ENCODE measurements at regions not wholly inside any gene's neighbourhood (a gene's known extent, or its start where the extent isn't known, plus 50 kb on each side); places are given as distances from the start of the nearest gene placed in this dataset.

- H2AFZ ChIP-seq (replicated peaks) = no peak overlapping the region
- H3K36me3 Mint-ChIP-seq = no peaks in the 10 kb centered on the region
- H3K4me3 Mint-ChIP-seq = no peak overlapping the region
- H3K9me3 Mint-ChIP-seq = no peaks in the 10 kb centered on the region
- H3K4me3 ChIP-seq = no peak overlapping the region
- H3K27ac Mint-ChIP-seq = no peak overlapping the region
- no peaks in the 10 kb centered on the region for H3K36me3 ChIP-seq
- H3F3A ChIP-seq (ENCODE audit: low read depth) = peaks cover 7% of the 10 kb centered on the region
- H3K27me3 Mint-ChIP-seq (ENCODE audit: insufficient read depth, low read depth) = peaks cover 4% of the 10 kb centered on the region
- H3K4me2 ChIP-seq = no peak overlapping the region
- H3K27me3 ChIP-seq = no peaks in the 10 kb centered on the region
- peaks cover 12% of the 10 kb centered on the region for H3K4me1 Mint-ChIP-seq
- H3K27ac ChIP-seq = no peak overlapping the region
- H3K9me3 ChIP-seq (ENCODE audit: low read depth) = no peaks in the 10 kb centered on the region
- TF ChIP-seq CTCF (IDR thresholded peaks at IDR 0.05) = no peak
- TF ChIP-seq EZH2phosphoT487 (IDR thresholded peaks at IDR 0.05) = no peak
- no peak for TF ChIP-seq EZH2 (IDR thresholded peaks at IDR 0.05)
- DNase-seq (ENCODE audit: low spot score) = no peak
- H3K4me1 ChIP-seq = peaks cover 14% of the 10 kb centered on the region
- H3K9ac ChIP-seq = no peak overlapping the region
- no peaks in the 10 kb centered on the region for H4K20me1 ChIP-seq (ENCODE audit: low read depth)
- no peaks in the 10 kb centered on the region for H3K79me2 ChIP-seq (ENCODE audit: low read depth)
Measured at GRCh38 chr21:15119486-15119885, 54.7 kb upstream of the NRIP1 start.

GRCh38 chr21:15121097-15121654, 56.4 kb upstream of the NRIP1 start:
- H3K36me3 Mint-ChIP-seq = no peaks in the 10 kb centered on the region
- no peak overlapping the region for H3K27ac Mint-ChIP-seq
- TF ChIP-seq CTCF (IDR thresholded peaks at IDR 0.05) (no peak), EZH2phosphoT487 (IDR thresholded peaks at IDR 0.05) (no peak), EZH2 (IDR thresholded peaks at IDR 0.05) (no peak)
- Histone ChIP-seq H4K20me1 (ENCODE audit: low read depth) (no peaks in the 10 kb centered on the region), H2AFZ (replicated peaks) (peak overlapping the region; percentile 8), H3K27ac (no peak overlapping the region), H3K9ac (no peak overlapping the region), H3K27me3 (no peaks in the 10 kb centered on the region), H3K4me1 (peaks cover 19% of the 10 kb centered on the region), H3K79me2 (ENCODE audit: low read depth) (no peaks in the 10 kb centered on the region), H3K4me3 (no peak overlapping the region), H3K4me2 (no peak overlapping the region), H3F3A (ENCODE audit: low read depth) (peaks cover 7% of the 10 kb centered on the region), H3K9me3 (ENCODE audit: low read depth) (no peaks in the 10 kb centered on the region), H3K36me3 (no peaks in the 10 kb centered on the region)
- peaks cover 4% of the 10 kb centered on the region for H3K27me3 Mint-ChIP-seq (ENCODE audit: insufficient read depth, low read depth)
- peaks cover 12% of the 10 kb centered on the region for H3K4me1 Mint-ChIP-seq
- no peak overlapping the region for H3K4me3 Mint-ChIP-seq
- peaks cover 2% of the 10 kb centered on the region for H3K9me3 Mint-ChIP-seq
- no peak for DNase-seq (ENCODE audit: low spot score)

GRCh38 chr21:15121655-15122120, 56.9 kb upstream of the NRIP1 start:
- Histone ChIP-seq H3K4me2 (no peak overlapping the region), H3F3A (ENCODE audit: low read depth) (peaks cover 7% of the 10 kb centered on the region), H3K79me2 (ENCODE audit: low read depth) (no peaks in the 10 kb centered on the region), H3K4me1 (peaks cover 19% of the 10 kb centered on the region), H3K9me3 (ENCODE audit: low read depth) (no peaks in the 10 kb centered on the region), H3K27ac (no peak overlapping the region), H3K4me3 (no peak overlapping the region), H3K27me3 (no peaks in the 10 kb centered on the region), H2AFZ (replicated peaks) (peak overlapping the region; percentile 8), H4K20me1 (ENCODE audit: low read depth) (no peaks in the 10 kb centered on the region), H3K9ac (no peak overlapping the region), H3K36me3 (no peaks in the 10 kb centered on the region)
- TF ChIP-seq EZH2 (IDR thresholded peaks at IDR 0.05) = no peak
- TF ChIP-seq EZH2phosphoT487 (IDR thresholded peaks at IDR 0.05) = no peak
- no peak for TF ChIP-seq CTCF (IDR thresholded peaks at IDR 0.05)
- Mint-ChIP-seq H3K4me3 (no peak overlapping the region), H3K36me3 (no peaks in the 10 kb centered on the region), H3K4me1 (peaks cover 12% of the 10 kb centered on the region), H3K27ac (no peak overlapping the region), H3K27me3 (ENCODE audit: insufficient read depth, low read depth) (peaks cover 4% of the 10 kb centered on the region), H3K9me3 (peaks cover 2% of the 10 kb centered on the region)
- no peak for DNase-seq (ENCODE audit: low spot score)

Measured in neural progenitor cell (in vitro differentiated cells).